ENCODE measurements at regions not wholly inside any gene's neighbourhood (a gene's known extent, or its start where the extent isn't known, plus 50 kb on each side); places are given as distances from the start of the nearest gene placed in this dataset.

DNA sequence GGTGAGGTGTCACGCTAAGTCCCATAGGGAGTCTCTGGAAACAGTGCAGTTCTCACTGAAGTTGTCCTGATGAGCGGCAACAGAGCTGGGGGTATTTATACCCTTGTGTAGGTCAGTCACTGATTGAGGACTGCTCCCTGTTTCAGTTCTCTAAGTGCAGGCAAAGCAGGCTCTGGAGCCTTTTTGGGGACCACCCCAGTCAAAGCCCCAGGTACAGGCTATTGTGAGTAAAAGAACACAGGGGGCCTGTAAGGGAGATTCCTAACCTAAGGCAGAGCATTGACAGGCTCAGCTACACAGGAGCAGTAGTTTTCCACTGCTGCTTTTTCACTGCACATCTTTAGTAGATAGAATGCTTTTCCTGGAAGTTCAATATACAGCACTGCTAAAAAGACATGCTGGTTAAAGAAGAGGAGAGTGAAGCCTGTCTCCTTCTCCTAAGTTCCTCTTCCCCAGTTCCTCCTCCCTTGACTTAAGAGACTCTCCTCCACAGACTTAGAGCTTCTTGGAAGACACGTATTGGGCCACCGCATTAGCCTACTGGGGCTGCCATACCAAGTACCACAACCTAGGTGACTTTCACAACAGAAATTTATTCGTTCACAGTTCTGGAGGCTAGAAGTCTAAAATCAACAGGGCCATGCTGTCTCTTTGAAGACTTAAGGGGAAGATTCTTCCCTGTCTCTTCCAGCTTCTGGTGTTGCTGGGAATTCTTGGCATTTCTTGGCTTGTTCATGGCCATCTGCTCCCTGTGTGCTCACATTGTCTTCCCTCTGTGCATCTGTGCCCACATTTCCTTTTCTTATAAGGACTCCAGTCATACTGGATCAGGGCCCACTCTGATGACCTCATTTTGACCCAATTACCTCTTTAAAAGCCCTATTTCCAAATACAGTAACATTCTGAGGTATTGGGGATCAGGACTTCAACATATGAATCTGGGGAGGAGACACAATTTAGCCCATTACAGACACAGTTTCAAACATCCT lies 221.0 kb downstream of the ESM1 start:
- intact Hi-C loops (cut with DNase I) = no loop called here
- no peak overlapping the region for H3K27ac ChIP-seq
- no peaks in the 10 kb centered on the region for H3K9me3 ChIP-seq
- H3K27me3 ChIP-seq = no peaks in the 10 kb centered on the region
- WGBS, 2 donors = 69 to 86% methylated on average over 5 of the region's 5 CpGs
- TF ChIP-seq POLR2A (IDR thresholded peaks at IDR 0.05) = no peak
- TF ChIP-seq CTCF (IDR thresholded peaks at IDR 0.05) = no peak
- no peaks in the 10 kb centered on the region for H3K36me3 ChIP-seq
- DNase-seq = no peak
- H3K4me3 ChIP-seq = no peak overlapping the region
- H3K4me1 ChIP-seq = peaks cover 0 to 3% (median 0%) of the 10 kb centered on the region in 3 donors

DNA sequence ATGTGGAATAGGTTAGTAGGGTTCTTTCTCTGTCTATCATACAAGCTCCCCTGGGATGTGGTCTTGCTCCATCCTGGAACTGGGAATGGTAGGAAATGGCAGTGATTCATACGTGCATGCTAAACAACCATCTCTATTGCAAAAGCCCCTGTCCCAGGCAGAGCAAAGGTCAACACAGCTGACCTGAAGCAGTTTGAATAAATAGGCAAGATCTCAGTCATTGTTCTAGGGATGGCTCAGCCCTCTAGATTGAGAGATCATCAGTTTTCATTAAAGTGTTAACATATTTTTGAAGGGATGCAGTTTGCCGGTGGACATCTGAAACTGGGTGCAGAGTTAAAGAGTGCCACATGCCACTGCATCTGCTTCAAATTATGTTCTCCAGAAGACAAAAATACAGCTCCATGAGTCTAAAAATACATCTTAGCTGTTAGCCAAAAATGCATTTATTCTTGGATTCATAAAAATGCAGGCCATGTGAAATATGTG lies 224.1 kb downstream of the ESM1 start:
- Histone ChIP-seq H3K9me3 (no peaks in the 10 kb centered on the region), H3K27me3 (no peaks in the 10 kb centered on the region), H3K4me3 (no peak overlapping the region), H3K27ac (peak overlapping the region in 1 of 4 donors; percentile 43), H3K36me3 (no peaks in the 10 kb centered on the region), H3K4me1 (peaks cover 0 to 12% (median 6%) of the 10 kb centered on the region in 3 donors)
- intact Hi-C loops (cut with DNase I) = no loop called here
- no peak for TF ChIP-seq POLR2A (IDR thresholded peaks at IDR 0.05)
- no peak for TF ChIP-seq CTCF (IDR thresholded peaks at IDR 0.05)
- DNase-seq = no peak
- WGBS, 2 donors = 60 to 66% methylated on average over 2 of the region's 2 CpGs

- Histone ChIP-seq H3K9me3 (no peaks in the 10 kb centered on the region), H3K4me1 (peaks cover 0 to 13% (median 6%) of the 10 kb centered on the region in 3 donors), H3K27ac (peak overlapping the region in 2 of 4 donors; percentile 13 to 42), H3K36me3 (no peaks in the 10 kb centered on the region), H3K27me3 (no peaks in the 10 kb centered on the region), H3K4me3 (no peak overlapping the region)
- TF ChIP-seq POLR2A (IDR thresholded peaks at IDR 0.05) = no peak
- no peak for TF ChIP-seq CTCF (IDR thresholded peaks at IDR 0.05)
- DNase-seq = no peak
- WGBS, 2 donors = 78 to 84% methylated on average over 6 of the region's 6 CpGs
- intact Hi-C loops (cut with DNase I) = no loop called here
Observed at GRCh38 chr5:54760182-54760935, 225.0 kb downstream of the ESM1 start.

DNA sequence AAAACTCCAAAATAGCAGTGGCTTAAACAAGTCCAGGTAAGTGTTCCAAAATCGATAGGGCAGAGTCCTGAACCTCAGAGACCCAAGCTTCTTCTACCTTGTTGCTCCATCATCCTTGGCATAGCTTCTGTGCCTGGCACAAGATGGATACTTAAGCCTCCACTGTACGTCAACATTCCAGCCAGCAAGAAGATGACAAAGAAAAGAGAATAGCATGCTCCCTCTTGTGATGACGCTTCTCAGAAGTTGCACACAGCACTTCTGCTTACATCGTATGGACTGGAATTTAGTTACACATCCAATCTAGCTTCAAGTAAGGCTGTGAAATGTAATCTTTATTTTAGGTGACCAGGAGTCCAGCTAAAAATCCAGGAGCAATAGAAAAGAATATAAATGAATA lies 227.4 kb downstream of the ESM1 start:
- Histone ChIP-seq H3K4me3 (no peak overlapping the region), H3K27me3 (no peaks in the 10 kb centered on the region), H3K36me3 (no peaks in the 10 kb centered on the region), H3K27ac (no peak overlapping the region), H3K9me3 (no peaks in the 10 kb centered on the region), H3K4me1 (peaks cover 0 to 13% (median 6%) of the 10 kb centered on the region in 3 donors)
- no peak for TF ChIP-seq CTCF (IDR thresholded peaks at IDR 0.05)
- TF ChIP-seq POLR2A (IDR thresholded peaks at IDR 0.05) = no peak
- 49 to 71% methylated on average over 4 of the region's 4 CpGs for WGBS, 2 donors
- intact Hi-C loops (cut with DNase I) = no loop called here
- no peak for DNase-seq

GRCh38 chr5:54757541-54757940 lies 227.9 kb downstream of the ESM1 start:
- intact Hi-C loops (cut with DNase I) = no loop called here
- DNase-seq = no peak

More at GRCh38 chr5:54757541-54757940, 227.9 kb downstream of the ESM1 start:
- WGBS, 2 donors = 76 to 84% methylated on average over 3 of the region's 3 CpGs
- no peaks in the 10 kb centered on the region for H3K36me3 ChIP-seq
- no peak for TF ChIP-seq POLR2A (IDR thresholded peaks at IDR 0.05)
- TF ChIP-seq CTCF (IDR thresholded peaks at IDR 0.05) = no peak
- no peaks in the 10 kb centered on the region for H3K27me3 ChIP-seq
- no peak overlapping the region for H3K27ac ChIP-seq
- H3K4me3 ChIP-seq = no peak overlapping the region
- H3K9me3 ChIP-seq = no peaks in the 10 kb centered on the region
- peaks cover 0 to 13% (median 6%) of the 10 kb centered on the region in 3 donors for H3K4me1 ChIP-seq
